Liver (tissue), 3 donors: ENCODE measurements at regions not wholly inside any gene's neighbourhood (a gene's known extent, or its start where the extent isn't known, plus 50 kb on each side); places are given as distances from the start of the nearest gene placed in this dataset.

Experiments
- HNF4A ChIP-seq, 2 donors: conservative IDR thresholded peaks; 2 replicates each; pipeline ENCODE4 v1.6.1; 2016; ENCODE audit warnings: antibody characterized with exemption in 2 of 2, mild to moderate bottlenecking in 2 of 2
- YY1 ChIP-seq: IDR thresholded peaks from 2 replicates; pipeline ENCODE4 v1.6.1; 2016; ENCODE audit warnings: antibody characterized with exemption, mild to moderate bottlenecking
- TF ChIP-seq, protein P1 (sequence below): fragments of 150-350 bp; IDR thresholded peaks from 2 replicates; pipeline ENCODE4 v1.5.1; 2017; ENCODE audit warnings: improper control_type of control experiment, low read depth, low read length; ENCODE audit not compliant: missing input control
- donor health status: healthy.
- donor health status: healthy.

DNA sequence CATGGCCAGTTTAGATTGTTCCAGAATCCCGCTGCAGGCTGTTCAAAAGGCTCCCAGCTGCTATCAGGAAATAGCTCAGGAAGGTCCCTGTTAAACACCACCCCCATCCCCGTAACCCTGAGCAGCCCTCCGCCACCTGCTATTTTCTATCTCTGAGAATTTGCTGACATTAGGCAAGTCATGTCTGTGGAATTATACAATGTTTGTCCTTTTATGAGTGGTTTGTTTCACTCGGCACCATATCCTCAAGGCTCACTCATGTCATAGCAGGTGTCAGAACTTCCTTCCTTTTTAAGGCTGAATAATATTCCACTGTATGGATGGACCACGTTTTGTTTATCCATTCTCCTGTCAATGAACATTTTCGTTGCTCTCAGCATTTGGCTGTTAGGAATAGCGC is 164.3 kb upstream of the FOXF1 start:
- TF ChIP-seq HNF4A (conservative IDR thresholded peaks at IDR 0.05) (no peak), YY1 (no peak)
- TF ChIP-seq, protein P1, sequence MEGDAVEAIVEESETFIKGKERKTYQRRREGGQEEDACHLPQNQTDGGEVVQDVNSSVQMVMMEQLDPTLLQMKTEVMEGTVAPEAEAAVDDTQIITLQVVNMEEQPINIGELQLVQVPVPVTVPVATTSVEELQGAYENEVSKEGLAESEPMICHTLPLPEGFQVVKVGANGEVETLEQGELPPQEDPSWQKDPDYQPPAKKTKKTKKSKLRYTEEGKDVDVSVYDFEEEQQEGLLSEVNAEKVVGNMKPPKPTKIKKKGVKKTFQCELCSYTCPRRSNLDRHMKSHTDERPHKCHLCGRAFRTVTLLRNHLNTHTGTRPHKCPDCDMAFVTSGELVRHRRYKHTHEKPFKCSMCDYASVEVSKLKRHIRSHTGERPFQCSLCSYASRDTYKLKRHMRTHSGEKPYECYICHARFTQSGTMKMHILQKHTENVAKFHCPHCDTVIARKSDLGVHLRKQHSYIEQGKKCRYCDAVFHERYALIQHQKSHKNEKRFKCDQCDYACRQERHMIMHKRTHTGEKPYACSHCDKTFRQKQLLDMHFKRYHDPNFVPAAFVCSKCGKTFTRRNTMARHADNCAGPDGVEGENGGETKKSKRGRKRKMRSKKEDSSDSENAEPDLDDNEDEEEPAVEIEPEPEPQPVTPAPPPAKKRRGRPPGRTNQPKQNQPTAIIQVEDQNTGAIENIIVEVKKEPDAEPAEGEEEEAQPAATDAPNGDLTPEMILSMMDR: no peak
